ENCODE measurements at regions not wholly inside any gene's neighbourhood (a gene's known extent, or its start where the extent isn't known, plus 50 kb on each side); places are given as distances from the start of the nearest gene placed in this dataset.

GRCh38 chr2:81225756-81226155 lies 921.2 kb upstream of the LRRTM1 start:
- TF ChIP-seq POLR2AphosphoS5 (IDR thresholded peaks at IDR 0.05), result no peak
- no peak for TF ChIP-seq POLR2A (IDR thresholded peaks at IDR 0.05)
- TF ChIP-seq CTCF (IDR thresholded peaks at IDR 0.05), result no peak
- no peaks in the 10 kb centered on the region for H3K36me3 ChIP-seq
- no peak for DNase-seq (ENCODE audit: low spot score in 2 of 2)
- H3K27ac ChIP-seq, result no peak overlapping the region
- intact Hi-C loops (cut with DNase I; ENCODE audit: low total_unique reads), result no loop called here
- H3K27me3 ChIP-seq, result no peaks in the 10 kb centered on the region
- no peaks in the 10 kb centered on the region for H3K9me3 ChIP-seq
- H3K4me3 ChIP-seq, result no peak overlapping the region
- H3K4me1 ChIP-seq, result no peaks in the 10 kb centered on the region

GRCh38 chr2:81213598-81213997 lies 909.0 kb upstream of the LRRTM1 start:
- H3K36me3 ChIP-seq, result no peaks in the 10 kb centered on the region
- H3K27me3 ChIP-seq, result no peaks in the 10 kb centered on the region
- H3K27ac ChIP-seq, result no peak overlapping the region
- no peaks in the 10 kb centered on the region for H3K4me1 ChIP-seq
- TF ChIP-seq CTCF (IDR thresholded peaks at IDR 0.05) (no peak), POLR2AphosphoS5 (IDR thresholded peaks at IDR 0.05) (no peak), POLR2A (IDR thresholded peaks at IDR 0.05) (no peak)
- no peak for DNase-seq (ENCODE audit: low spot score in 2 of 2)
- H3K9me3 ChIP-seq, result no peaks in the 10 kb centered on the region
- intact Hi-C loops (cut with DNase I; ENCODE audit: low total_unique reads), result no loop called here
- no peak overlapping the region for H3K4me3 ChIP-seq

- H3K27ac ChIP-seq, result no peak overlapping the region
- no peaks in the 10 kb centered on the region for H3K4me1 ChIP-seq
- TF ChIP-seq CTCF (IDR thresholded peaks at IDR 0.05) (no peak), POLR2AphosphoS5 (IDR thresholded peaks at IDR 0.05) (no peak), POLR2A (IDR thresholded peaks at IDR 0.05) (no peak)
- intact Hi-C loops (cut with DNase I; ENCODE audit: low total_unique reads), result no loop called here
- no peak for DNase-seq (ENCODE audit: low spot score in 2 of 2)
- no peaks in the 10 kb centered on the region for H3K9me3 ChIP-seq
- H3K27me3 ChIP-seq, result no peaks in the 10 kb centered on the region
- H3K36me3 ChIP-seq, result no peaks in the 10 kb centered on the region
- no peak overlapping the region for H3K4me3 ChIP-seq
Measured at GRCh38 chr2:81206216-81206615, 901.7 kb upstream of the LRRTM1 start.

- H3K4me3 ChIP-seq, result no peak overlapping the region
- no peak overlapping the region for H3K27ac ChIP-seq
- intact Hi-C loops (cut with DNase I; ENCODE audit: low total_unique reads), result no loop called here
- TF ChIP-seq POLR2A (IDR thresholded peaks at IDR 0.05), result no peak
- no peak for TF ChIP-seq POLR2AphosphoS5 (IDR thresholded peaks at IDR 0.05)
- no peak for TF ChIP-seq CTCF (IDR thresholded peaks at IDR 0.05)
- H3K36me3 ChIP-seq, result no peaks in the 10 kb centered on the region
- no peaks in the 10 kb centered on the region for H3K27me3 ChIP-seq
- DNase-seq (ENCODE audit: low spot score in 2 of 2), result no peak
- no peaks in the 10 kb centered on the region for H3K4me1 ChIP-seq
- H3K9me3 ChIP-seq, result peaks cover 16 to 28% of the 10 kb centered on the region in 2 donors
Measured at GRCh38 chr2:81196933-81197628, 892.5 kb upstream of the LRRTM1 start.

GRCh38 chr2:81196383-81196851 lies 891.9 kb upstream of the LRRTM1 start:
- Histone ChIP-seq H3K4me3 (no peak overlapping the region), H3K36me3 (no peaks in the 10 kb centered on the region), H3K4me1 (no peaks in the 10 kb centered on the region), H3K9me3 (peaks cover 16 to 28% of the 10 kb centered on the region in 2 donors), H3K27ac (no peak overlapping the region), H3K27me3 (no peaks in the 10 kb centered on the region)
- DNase-seq (ENCODE audit: low spot score in 2 of 2), result no peak
- intact Hi-C loops (cut with DNase I; ENCODE audit: low total_unique reads), result no loop called here
- TF ChIP-seq CTCF (IDR thresholded peaks at IDR 0.05) (no peak), POLR2AphosphoS5 (IDR thresholded peaks at IDR 0.05) (no peak), POLR2A (IDR thresholded peaks at IDR 0.05) (no peak)

All from breast epithelium (tissue), 4 donors.